GM12878 (cell line): ENCODE measurements at regions not wholly inside any gene's neighbourhood (a gene's known extent, or its start where the extent isn't known, plus 50 kb on each side); places are given as distances from the start of the nearest gene placed in this dataset.

Experiments used
- HDAC6 ChIP-seq: fragments of 200-600 bp; sonication (generic); IDR thresholded peaks from one replicate; pipeline ENCODE4 v1.8.0; 2017; ENCODE audit warnings: antibody characterized with exemption; ENCODE audit not compliant: unreplicated experiment
- SRF ChIP-seq, 2 experiments: IDR thresholded peaks; 2 replicates each; pipeline ENCODE4 v1.6.1; 2011; ENCODE audit warnings: low read depth in 2 of 2, low read length in 2 of 2, mild to moderate bottlenecking in 1 of 2, moderate library complexity in 1 of 2
- TF ChIP-seq, protein P1 (sequence below), 3 experiments: IDR thresholded peaks in 2 of 3; conservative IDR thresholded peaks in 1 of 3; 2 replicates each; pipeline ENCODE4 v1.5.1; 2011; ENCODE audit warnings: low read depth in 3 of 3, low read length in 3 of 3, mild to moderate bottlenecking in 3 of 3, control low read depth in 2 of 3, moderate library complexity in 2 of 3, inconsistent platforms in 1 of 3, mixed read lengths in 1 of 3; ENCODE audit not compliant: control insufficient read depth in 2 of 3, insufficient read depth in 1 of 3; ENCODE audit errors: extremely low read depth in 1 of 3
- TF ChIP-seq, protein P2 (sequence below): fragments of 450-650 bp; IDR thresholded peaks from 2 replicates; pipeline ENCODE4 v1.6.1; 2017; ENCODE audit warnings: mild to moderate bottlenecking, moderate library complexity

DNA sequence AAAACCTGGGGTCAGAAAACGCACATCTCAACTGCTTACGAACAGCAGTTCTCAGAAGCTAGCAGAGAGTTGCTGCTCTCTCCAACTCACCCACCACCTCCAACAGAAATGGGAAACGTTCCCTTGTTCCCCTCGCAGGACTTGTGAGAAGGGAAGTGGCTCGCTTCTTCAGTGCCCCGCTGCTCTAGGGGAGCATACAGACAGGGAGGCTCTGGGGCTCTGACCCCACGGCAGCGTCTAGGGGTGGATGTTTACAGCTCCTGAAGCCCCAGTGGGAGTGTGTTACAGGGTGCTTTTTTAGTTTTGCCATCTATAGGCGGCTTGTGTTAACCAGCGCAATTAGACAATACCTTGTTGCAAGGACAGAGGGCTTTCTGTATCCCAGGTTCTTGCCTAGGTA, 267.7 kb upstream of the ACTBL2 start:
- TF ChIP-seq HDAC6 (no peak), SRF (IDR thresholded peaks at IDR 0.05; ENCODE audit: low read depth in 2 of 2, low read length in 2 of 2) (no peak)
- TF ChIP-seq, protein P1, sequence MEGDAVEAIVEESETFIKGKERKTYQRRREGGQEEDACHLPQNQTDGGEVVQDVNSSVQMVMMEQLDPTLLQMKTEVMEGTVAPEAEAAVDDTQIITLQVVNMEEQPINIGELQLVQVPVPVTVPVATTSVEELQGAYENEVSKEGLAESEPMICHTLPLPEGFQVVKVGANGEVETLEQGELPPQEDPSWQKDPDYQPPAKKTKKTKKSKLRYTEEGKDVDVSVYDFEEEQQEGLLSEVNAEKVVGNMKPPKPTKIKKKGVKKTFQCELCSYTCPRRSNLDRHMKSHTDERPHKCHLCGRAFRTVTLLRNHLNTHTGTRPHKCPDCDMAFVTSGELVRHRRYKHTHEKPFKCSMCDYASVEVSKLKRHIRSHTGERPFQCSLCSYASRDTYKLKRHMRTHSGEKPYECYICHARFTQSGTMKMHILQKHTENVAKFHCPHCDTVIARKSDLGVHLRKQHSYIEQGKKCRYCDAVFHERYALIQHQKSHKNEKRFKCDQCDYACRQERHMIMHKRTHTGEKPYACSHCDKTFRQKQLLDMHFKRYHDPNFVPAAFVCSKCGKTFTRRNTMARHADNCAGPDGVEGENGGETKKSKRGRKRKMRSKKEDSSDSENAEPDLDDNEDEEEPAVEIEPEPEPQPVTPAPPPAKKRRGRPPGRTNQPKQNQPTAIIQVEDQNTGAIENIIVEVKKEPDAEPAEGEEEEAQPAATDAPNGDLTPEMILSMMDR (IDR thresholded peaks at IDR 0.05 in 2 of 3, conservative IDR thresholded peaks at IDR 0.05 in 1 of 3; ENCODE audit: control insufficient read depth in 2 of 3, extremely low read depth in 1 of 3, insufficient read depth in 1 of 3, low read depth in 3 of 3, low read length in 3 of 3) = no peak
- TF ChIP-seq, protein P2, sequence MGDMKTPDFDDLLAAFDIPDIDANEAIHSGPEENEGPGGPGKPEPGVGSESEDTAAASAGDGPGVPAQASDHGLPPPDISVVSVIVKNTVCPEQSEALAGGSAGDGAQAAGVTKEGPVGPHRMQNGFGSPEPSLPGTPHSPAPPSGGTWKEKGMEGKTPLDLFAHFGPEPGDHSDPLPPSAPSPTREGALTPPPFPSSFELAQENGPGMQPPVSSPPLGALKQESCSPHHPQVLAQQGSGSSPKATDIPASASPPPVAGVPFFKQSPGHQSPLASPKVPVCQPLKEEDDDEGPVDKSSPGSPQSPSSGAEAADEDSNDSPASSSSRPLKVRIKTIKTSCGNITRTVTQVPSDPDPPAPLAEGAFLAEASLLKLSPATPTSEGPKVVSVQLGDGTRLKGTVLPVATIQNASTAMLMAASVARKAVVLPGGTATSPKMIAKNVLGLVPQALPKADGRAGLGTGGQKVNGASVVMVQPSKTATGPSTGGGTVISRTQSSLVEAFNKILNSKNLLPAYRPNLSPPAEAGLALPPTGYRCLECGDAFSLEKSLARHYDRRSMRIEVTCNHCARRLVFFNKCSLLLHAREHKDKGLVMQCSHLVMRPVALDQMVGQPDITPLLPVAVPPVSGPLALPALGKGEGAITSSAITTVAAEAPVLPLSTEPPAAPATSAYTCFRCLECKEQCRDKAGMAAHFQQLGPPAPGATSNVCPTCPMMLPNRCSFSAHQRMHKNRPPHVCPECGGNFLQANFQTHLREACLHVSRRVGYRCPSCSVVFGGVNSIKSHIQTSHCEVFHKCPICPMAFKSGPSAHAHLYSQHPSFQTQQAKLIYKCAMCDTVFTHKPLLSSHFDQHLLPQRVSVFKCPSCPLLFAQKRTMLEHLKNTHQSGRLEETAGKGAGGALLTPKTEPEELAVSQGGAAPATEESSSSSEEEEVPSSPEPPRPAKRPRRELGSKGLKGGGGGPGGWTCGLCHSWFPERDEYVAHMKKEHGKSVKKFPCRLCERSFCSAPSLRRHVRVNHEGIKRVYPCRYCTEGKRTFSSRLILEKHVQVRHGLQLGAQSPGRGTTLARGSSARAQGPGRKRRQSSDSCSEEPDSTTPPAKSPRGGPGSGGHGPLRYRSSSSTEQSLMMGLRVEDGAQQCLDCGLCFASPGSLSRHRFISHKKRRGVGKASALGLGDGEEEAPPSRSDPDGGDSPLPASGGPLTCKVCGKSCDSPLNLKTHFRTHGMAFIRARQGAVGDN = no peak
